Hepatocyte (in vitro differentiated cells): ENCODE measurements at regions not wholly inside any gene's neighbourhood (a gene's known extent, or its start where the extent isn't known, plus 50 kb on each side); places are given as distances from the start of the nearest gene placed in this dataset.

Experiments used
- DNase-seq: peaks from one replicate; pipeline ENCODE4 v3.0.0-alpha.2; 2016; ENCODE audit warnings: low spot score
- H2AFZ ChIP-seq: fragments of 200-600 bp; sonication (generic); 2 replicates; pipeline ENCODE4 v1.6.0; 2016; ENCODE audit warnings: antibody characterized with exemption, mild to moderate bottlenecking
- H3K27ac ChIP-seq: fragments of 200-600 bp; sonication (generic); 2 replicates; pipeline ENCODE4 v1.5.1; 2016; ENCODE audit warnings: mild to moderate bottlenecking
- H3K27me3 ChIP-seq: fragments of 200-600 bp; sonication (generic); 2 replicates; pipeline ENCODE4 v1.6.1; 2016
- H3K36me3 ChIP-seq: fragments of 200-600 bp; sonication (generic); replicated peaks from 2 replicates; pipeline ENCODE4 v1.5.1; 2016; ENCODE audit warnings: low read depth; ENCODE audit not compliant: insufficient read depth
- H3K4me1 ChIP-seq: fragments of 200-600 bp; sonication (generic); 2 replicates; pipeline ENCODE4 v1.5.1; 2016; ENCODE audit warnings: mild to moderate bottlenecking, moderate library complexity; ENCODE audit not compliant: insufficient read depth
- H3K4me2 ChIP-seq: fragments of 200-600 bp; sonication (generic); 2 replicates; pipeline ENCODE4 v1.6.0; 2016
- H3K4me3 ChIP-seq: fragments of 200-600 bp; sonication (generic); 2 replicates; pipeline ENCODE4 v1.5.1; 2016; ENCODE audit warnings: mild to moderate bottlenecking
- H3K79me2 ChIP-seq: fragments of 200-600 bp; sonication (generic); 2 replicates; pipeline ENCODE4 v1.6.0; 2017; ENCODE audit warnings: mild to moderate bottlenecking
- H3K9me2 ChIP-seq: fragments of 200-600 bp; sonication (generic); replicated peaks from 2 replicates; pipeline ENCODE4 v1.6.0; 2017; ENCODE audit warnings: mild to moderate bottlenecking; ENCODE audit not compliant: insufficient read depth
- H3K9me3 ChIP-seq: fragments of 200-600 bp; sonication (generic); 2 replicates; pipeline ENCODE4 v1.5.1; 2016; ENCODE audit warnings: low read depth, mild to moderate bottlenecking
- H4K20me1 ChIP-seq: fragments of 200-600 bp; sonication (generic); 2 replicates; pipeline ENCODE4 v1.6.0; 2016; ENCODE audit warnings: mild to moderate bottlenecking; ENCODE audit not compliant: insufficient read depth, poor library complexity, severe bottlenecking
- CTCF ChIP-seq: fragments of 200-600 bp; sonication (generic); IDR thresholded peaks from 2 replicates; pipeline ENCODE4 v1.5.1; 2016; ENCODE audit warnings: antibody characterized with exemption, mild to moderate bottlenecking; ENCODE audit not compliant: poor library complexity
- EZH2 ChIP-seq: fragments of 200-600 bp; sonication (generic); IDR thresholded peaks from 2 replicates; pipeline ENCODE4 v1.6.1; 2016; ENCODE audit warnings: antibody characterized with exemption, mild to moderate bottlenecking, borderline replicate concordance
- EZH2phosphoT487 ChIP-seq: fragments of 200-600 bp; sonication (generic); IDR thresholded peaks from one replicate; pipeline ENCODE4 v1.6.1; 2018; ENCODE audit warnings: antibody characterized with exemption, mild to moderate bottlenecking, low read depth, moderate library complexity; ENCODE audit not compliant: unreplicated experiment, severe bottlenecking
- WGBS: methylation state at CpG from one replicate; pipeline ENCODE4 v1.1.6; 2016; ENCODE audit warnings: low lambda C conversion rate; ENCODE audit errors: missing lambda C conversion rate; 5-methylcytosine and 5-hydroxymethylcytosine counted together

GRCh38 chr5:81842795-81843398 is 92.0 kb upstream of the SSBP2 start:
- no peak overlapping the region for H3K27ac ChIP-seq
- WGBS = 63% methylated on average over 6 of the region's 6 CpGs

DNA sequence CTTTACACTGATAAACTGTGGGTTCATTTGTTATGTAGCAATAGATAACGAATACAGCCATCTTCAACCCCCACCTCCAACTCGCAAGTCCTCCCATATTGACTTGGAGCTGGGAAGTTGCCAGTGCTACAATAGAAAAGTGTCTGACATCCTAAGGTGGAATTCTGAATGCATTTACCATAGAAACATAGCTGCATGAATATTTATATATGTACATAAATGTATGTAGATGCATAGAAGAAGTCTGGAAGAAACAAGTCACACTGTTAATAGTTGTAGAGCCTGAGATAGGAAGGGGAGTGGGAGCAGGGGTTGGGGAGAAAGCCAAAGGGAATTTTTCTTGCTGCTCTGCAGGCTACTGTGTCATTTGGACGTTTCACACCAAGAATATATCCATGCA is 88.1 kb upstream of the SSBP2 start:
- Histone ChIP-seq H3K27ac (no peak overlapping the region), H3K9me3 (no peaks in the 10 kb centered on the region), H3K4me2 (no peak overlapping the region), H3K79me2 (no peaks in the 10 kb centered on the region), H3K4me1 (no peaks in the 10 kb centered on the region), H4K20me1 (no peaks in the 10 kb centered on the region), H3K4me3 (no peak overlapping the region), H3K36me3 (no peaks in the 10 kb centered on the region), H3K27me3 (no peaks in the 10 kb centered on the region), H3K9me2 (no peaks in the 10 kb centered on the region), H2AFZ (no peak overlapping the region)
- 87% methylated on average over 3 of the region's 3 CpGs for WGBS
- TF ChIP-seq EZH2phosphoT487 (no peak), CTCF (no peak), EZH2 (no peak)
- DNase-seq = no peak

More at GRCh38 chr5:81842795-81843398, 92.0 kb upstream of the SSBP2 start:
- H3K36me3 ChIP-seq = no peaks in the 10 kb centered on the region
- no peaks in the 10 kb centered on the region for H3K27me3 ChIP-seq
- no peaks in the 10 kb centered on the region for H3K79me2 ChIP-seq
- no peak overlapping the region for H3K4me3 ChIP-seq
- no peak overlapping the region for H2AFZ ChIP-seq
- no peaks in the 10 kb centered on the region for H3K9me2 ChIP-seq
- H3K4me1 ChIP-seq = no peaks in the 10 kb centered on the region
- no peak for DNase-seq
- no peaks in the 10 kb centered on the region for H4K20me1 ChIP-seq
- TF ChIP-seq CTCF (no peak), EZH2 (no peak), EZH2phosphoT487 (no peak)
- H3K4me2 ChIP-seq = no peak overlapping the region
- H3K9me3 ChIP-seq = no peaks in the 10 kb centered on the region

GRCh38 chr5:81838307-81838906 is 87.5 kb upstream of the SSBP2 start:
- 45% methylated on average over 2 of the region's 2 CpGs for WGBS
- no peak for TF ChIP-seq EZH2
- TF ChIP-seq CTCF = peak; percentile 46
- no peak for TF ChIP-seq EZH2phosphoT487
- no peak overlapping the region for H2AFZ ChIP-seq
- H3K36me3 ChIP-seq = no peaks in the 10 kb centered on the region
- H3K27me3 ChIP-seq = no peaks in the 10 kb centered on the region
- H3K9me3 ChIP-seq = no peaks in the 10 kb centered on the region
- H3K4me1 ChIP-seq = no peaks in the 10 kb centered on the region
- H3K4me2 ChIP-seq = no peak overlapping the region
- H3K27ac ChIP-seq = no peak overlapping the region
- no peak overlapping the region for H3K4me3 ChIP-seq
- H3K9me2 ChIP-seq = no peaks in the 10 kb centered on the region
- no peaks in the 10 kb centered on the region for H4K20me1 ChIP-seq
- no peaks in the 10 kb centered on the region for H3K79me2 ChIP-seq
- peak; percentile 51 for DNase-seq
